ENCODE measurements at regions not wholly inside any gene's neighbourhood (a gene's known extent, or its start where the extent isn't known, plus 50 kb on each side); places are given as distances from the start of the nearest gene placed in this dataset.

GRCh38 chr10:107277591-107277990 lies 113.1 kb upstream of the SORCS1 start:
- TF ChIP-seq CTCF (IDR thresholded peaks at IDR 0.05) (no peak), POLR2A (IDR thresholded peaks at IDR 0.05) (no peak)

Measured in heart left ventricle (tissue), 13 donors.